HG02885 (cell line): ENCODE measurements at regions not wholly inside any gene's neighbourhood (a gene's known extent, or its start where the extent isn't known, plus 50 kb on each side); places are given as distances from the start of the nearest gene placed in this dataset.
"Not testable (repeated sequence)": the region's sequence is repeated elsewhere in the genome, so short reads cannot be mapped to it uniquely, and the experiment has no call there.

Experiments
- ATAC-seq: cut with Tn5 transposase; IDR thresholded peaks from one replicate; pipeline ENCODE4 v1.9.1; 2021; ENCODE audit warnings: mild to moderate bottlenecking; ENCODE audit not compliant: unreplicated experiment, poor library complexity

DNA sequence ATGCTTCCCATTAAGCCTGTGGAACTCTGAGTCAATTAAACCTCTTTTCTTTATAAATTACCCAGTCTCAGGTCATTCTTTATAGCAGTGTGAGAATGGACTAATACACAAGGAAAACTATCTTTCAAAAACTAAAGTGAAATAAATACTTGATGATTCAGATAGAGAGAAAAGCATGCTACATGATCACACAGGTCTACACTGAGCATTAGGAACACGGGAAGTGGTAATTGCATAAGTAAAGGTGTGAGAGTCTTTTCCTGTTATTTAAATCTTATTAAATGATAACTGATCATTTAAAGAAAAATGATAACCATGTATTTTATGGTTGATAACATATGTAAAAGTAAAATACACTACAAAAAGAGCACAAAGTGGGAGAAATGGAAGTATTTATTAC is 812.0 kb upstream of the RAB6C start:
- ATAC-seq = no peak

DNA sequence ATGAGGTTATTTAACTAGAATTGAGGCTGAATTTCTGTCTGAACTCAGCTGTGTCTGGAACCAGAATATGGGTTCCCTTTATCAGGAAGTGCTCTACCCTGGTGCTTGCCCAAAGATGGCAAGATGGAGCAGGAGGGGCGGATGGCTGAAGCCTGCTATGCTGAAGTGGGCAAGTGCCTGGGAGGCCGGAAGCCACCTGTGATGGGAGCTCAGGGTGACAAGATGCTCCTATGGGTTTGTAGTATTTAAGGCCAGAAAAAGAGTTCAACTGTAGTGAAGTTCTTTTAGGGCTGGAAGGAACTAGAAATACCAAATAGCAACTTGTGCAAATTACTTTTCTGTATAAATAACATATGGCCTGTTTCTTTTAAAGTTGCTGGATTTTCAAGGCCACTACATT is 808.9 kb upstream of the RAB6C start:
- ATAC-seq = no peak

DNA sequence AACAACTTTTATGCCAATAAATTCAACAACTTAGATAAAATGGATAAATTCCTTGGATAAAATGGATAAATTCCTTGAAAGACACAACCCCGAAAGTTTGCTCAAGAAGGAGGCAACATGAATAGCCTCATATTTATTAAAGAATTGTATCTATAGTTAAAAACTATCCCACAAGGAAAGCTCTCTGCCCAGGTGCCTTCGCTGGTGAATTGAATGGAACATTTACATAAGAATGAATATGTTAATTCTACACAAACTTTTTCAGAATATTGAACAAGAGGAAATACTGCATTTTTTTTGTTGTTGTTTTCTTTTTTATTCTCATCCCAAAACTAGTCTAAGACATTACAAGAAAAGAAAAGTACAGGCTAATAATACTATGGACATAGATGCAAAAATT is 805.3 kb upstream of the RAB6C start:
- ATAC-seq = no peak

DNA sequence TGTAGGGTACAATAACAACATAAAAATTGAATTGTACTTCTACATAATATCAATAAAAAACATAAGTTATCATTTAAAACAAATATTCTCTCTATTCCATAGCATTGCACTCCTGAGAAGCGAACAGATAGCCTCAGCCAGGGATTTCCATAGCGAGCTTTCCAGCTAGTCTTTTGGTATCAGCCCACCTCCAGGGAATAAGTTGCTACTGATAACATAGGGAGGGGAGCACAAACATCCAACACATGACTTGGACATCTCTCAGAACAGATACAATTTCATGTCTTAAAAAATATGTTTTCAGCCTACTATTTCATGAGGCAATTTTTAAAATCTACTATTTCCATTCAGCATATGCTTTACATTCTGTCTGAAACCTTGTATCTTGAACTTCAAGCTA is 804.4 kb upstream of the RAB6C start:
- no peak for ATAC-seq

DNA sequence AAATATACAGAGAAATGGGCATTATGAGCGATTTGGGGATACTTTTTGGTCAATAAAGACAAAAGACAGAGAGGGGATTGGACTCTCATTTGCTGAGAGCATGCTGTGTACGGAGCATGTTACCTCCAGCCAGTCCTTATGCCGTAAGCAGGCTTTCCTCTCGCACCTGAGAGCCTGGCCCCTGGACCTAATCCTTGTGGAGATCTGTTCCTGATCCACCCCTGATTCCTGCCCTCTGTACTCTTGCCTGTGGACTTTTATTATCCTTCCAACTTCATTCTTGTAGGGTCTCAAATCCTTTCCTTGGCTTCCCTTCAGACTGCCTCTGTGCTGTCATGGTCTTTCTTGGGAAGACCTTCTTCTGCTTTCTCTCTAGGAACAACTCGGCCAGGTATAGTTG is 803.1 kb upstream of the RAB6C start:
- ATAC-seq = no peak

DNA sequence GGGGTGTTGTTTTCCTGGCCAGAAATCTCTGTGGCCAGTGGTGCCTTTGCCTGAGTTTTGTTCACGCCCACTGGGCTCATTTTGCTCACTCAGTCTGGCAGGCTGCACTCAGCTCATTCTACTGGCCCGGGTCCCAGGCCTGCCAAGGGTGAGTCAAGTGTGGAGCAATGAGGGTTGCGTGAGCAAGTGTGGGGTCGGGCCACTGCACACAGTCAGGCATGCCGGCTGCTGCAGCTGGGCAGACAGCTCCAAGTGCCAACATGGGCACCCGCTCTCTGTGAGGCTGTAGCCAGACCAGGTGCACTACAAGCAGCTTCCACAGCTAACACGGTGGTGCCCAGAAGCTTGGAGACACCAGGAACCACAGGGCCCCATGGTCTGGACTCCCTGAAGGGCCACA is 801.1 kb upstream of the RAB6C start:
- no peak for ATAC-seq

DNA sequence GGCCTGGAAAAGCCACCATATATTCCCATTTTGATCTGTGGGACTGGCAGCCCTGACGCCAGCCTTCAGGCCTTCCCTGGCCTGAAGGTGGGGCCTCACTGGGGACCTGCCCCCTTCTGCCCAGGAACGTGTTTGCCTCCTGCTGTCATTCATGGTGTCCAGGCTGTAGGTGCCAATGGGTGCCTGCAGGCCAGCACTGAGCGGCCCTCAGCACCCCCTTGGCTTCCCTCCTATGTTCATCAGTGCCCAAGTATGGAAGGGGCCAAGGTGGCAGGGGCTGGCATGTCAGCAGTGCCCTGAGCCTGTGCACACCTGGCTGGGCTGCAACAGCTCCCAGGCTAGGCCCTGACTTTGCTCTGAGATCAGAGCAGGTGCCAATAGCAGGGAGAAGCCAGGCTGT is 800.3 kb upstream of the RAB6C start:
- ATAC-seq = no peak

DNA sequence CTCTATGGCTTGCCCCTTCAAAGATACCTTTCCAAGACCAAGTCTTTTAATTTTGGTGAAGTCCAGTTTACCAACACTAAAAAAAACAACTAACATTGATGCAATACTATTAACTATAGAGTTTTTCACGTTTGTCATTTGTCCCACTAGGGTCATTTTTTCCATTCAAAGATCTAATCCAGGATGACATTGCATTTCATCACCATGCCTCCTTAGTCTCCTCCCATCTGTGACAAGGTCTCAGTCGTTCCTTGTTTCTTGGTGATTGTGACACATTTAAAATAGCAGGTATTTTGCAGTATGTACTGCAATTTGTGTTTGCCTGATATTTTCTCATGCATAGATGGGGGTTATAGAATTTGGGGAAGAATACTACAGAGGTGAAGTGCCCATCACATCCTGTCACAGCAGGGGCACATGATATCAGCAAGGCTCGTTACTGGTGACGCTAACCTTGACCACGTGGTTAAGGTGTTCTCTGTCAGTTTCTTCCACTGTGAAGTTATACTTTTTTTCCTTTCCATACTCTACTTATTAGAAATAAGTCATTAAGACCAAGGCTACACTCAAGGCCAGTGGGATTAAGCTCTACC is 799.2 kb upstream of the RAB6C start:
- no peak for ATAC-seq

DNA sequence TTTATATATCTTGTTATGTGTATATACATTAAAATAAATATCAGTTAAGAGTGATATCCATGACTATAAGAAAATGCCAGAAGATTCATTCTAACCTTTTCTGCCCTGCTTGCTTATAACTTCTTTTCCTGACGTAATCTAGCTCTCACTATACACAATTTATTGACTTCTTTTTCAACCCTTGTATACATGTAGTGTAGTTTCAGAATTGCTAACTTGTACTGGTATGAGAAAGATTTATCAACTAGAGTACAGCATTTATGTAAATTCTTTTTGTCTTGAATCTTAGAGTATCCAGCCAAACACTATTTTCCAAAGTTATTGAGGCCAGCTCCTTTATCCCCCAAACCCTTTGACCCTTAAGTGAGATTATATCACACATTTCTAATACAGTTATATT is 798.0 kb upstream of the RAB6C start:
- ATAC-seq = no peak

DNA sequence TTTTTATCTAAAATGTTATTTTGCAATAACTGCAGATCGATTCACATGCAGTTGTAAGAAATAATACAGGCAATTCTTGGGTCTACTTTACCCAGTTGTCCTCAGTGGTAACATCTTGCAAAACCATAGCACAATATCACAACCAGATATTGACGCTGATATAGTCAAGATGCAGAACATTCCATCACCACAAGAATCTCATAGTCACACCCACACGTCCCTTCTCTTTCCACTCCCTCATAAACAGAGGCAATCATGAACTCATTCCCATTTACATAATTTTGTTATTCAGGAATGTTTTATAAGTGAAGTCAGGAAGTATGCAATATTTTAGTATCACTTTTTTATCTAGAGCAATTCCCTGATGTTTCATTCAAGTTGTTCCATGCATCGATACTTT is 797.5 kb upstream of the RAB6C start:
- no peak for ATAC-seq

DNA sequence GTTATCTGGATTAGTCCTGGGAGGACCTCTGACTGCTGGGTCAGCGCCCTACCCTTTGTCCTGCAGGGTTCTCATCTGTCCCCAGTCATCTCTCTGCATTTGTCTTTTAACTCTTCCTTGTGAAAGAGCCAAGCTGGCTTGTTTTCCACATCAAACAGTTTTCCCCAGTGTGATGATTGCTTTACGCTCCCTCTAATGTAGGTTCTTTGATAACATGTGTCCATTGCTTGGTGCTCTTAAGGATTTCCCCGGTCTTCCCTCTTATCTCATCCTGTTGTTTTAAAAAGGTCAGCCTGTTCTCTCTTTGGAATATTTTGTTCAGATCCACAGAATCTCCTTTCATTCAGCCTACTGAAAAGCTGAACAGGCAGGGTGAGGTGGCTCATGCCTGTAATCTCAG is 792.1 kb upstream of the RAB6C start:
- ATAC-seq = no peak

DNA sequence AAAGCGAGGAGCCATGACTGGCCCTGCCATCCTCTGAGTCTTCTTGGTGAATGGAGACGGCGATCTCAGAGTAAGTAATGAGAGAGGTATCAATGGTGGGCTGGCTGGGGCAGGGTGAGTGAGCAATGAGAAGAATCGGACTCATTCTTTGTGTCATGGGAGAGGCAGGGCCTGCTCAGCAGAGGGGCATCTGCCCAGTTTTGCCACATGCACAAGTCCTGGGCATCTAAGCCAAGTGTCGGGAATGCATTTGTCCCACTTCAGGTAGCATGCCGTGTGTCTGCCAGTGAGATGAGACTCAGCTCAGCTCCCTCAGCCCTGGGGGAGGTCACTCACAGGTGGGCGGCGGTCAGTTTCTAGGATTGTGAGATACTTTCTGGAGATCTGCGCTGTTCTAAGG is 791.0 kb upstream of the RAB6C start:
- no peak for ATAC-seq

DNA sequence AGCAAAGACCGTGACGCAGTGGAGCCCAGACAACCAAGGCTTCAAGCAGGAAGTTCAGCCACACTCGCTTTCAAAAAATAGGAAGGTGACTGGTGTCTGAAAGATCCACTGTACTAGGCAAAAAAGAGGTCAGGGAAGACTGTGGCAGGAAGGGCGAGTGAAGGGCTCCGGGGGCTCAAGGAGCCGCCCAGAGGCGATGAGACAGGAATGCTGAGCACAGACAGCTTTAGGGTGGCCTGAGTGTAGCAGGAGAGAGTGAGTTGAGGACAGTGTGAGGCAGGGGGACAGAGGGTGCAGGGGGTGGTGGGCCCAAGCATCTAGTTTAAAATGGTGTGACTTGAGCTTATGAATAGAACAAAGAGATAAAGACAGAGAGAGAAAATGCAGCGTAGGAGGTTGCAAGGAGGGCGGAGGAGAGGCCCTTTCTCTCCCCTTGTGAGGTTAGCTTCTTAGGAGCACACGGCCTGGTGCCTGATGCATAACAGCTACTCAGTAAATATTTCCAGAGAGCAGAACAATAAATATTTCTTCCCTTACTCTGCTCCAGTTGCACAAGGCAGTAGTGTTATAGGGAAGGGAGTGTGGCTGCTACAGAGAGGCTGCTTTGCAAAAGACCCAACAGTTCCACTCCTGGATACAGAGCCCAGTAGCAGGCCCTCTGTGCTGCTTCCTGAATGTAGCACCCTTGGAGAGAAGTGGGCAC is 789.7 kb upstream of the RAB6C start:
- ATAC-seq = no peak

DNA sequence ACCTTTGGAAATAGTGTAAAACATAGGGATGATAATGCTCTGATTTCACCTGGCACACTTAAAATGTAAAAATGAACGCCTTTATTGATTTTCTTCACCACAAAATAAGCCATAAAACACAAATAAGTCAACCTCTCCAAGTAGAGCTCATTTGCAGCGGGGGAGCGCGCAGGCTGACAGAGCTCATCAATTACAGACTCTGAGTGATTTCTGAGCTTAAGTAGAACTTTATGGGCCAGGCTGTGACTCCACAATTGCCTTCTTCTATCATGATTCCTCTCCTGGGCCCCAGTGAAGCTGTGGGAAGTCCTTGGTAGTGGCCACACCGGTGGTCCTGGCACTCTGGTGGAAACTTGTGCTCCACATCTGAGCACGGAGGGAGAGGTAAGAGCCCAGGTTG is 789.0 kb upstream of the RAB6C start:
- ATAC-seq = no peak

DNA sequence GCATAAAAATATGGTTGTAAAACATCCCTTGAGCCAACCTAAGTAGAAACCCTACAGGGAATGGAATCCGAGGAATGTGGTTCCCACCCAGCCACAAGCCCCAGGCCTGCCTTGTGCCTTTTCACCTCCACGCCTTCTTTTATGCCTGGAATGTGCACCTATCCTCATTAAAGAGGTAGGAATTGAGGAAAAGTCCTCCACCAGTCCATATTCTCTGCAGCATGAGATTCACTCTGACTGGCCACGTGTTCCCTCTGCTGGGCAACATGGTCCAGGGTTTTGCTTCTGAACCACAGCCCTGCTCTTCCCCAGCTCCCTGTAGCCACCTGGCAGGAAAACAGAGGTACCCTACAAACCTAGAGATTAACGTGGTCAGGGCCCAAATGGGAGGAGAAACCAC is 787.9 kb upstream of the RAB6C start:
- ATAC-seq = no peak

DNA sequence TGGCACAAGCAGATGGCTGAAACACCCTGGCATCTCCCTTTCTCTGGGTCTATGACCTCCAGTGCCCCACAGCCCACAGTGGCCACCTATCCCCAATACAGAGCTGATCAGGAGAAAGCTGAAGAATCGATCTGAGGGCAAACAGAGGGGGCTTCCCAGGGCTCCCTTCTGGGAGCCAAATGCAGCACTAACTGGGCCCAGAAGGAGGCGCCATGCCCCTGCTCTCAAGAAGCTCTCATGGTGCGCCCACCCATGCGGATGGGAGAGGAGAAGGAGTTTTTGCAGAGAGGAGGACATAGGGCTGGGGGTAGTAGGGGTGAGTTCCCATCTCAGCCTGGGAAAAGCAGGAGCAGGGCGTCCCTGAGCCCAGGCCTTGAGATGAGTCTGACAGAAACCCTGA is 787.3 kb upstream of the RAB6C start:
- no peak for ATAC-seq

DNA sequence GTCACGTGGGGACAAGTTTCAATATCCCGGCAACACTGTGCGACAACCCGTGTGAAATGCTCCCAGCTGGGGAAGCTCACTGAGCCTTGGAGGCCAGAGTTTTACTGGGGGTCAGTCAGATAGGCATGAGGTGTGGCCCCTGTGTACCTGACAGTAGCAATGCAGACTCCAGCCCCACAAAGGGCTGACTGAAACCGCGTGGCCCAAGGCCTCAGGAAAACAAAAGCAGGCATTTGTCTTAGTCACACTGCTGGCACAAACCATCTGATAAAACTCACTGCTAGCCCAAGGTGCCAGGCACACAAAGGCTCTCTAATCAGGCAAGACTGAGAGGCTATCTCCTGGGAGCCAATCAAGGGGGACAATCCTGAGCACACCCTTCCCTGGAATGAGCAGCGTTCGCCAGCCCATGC is 786.6 kb upstream of the RAB6C start:
- no peak for ATAC-seq

DNA sequence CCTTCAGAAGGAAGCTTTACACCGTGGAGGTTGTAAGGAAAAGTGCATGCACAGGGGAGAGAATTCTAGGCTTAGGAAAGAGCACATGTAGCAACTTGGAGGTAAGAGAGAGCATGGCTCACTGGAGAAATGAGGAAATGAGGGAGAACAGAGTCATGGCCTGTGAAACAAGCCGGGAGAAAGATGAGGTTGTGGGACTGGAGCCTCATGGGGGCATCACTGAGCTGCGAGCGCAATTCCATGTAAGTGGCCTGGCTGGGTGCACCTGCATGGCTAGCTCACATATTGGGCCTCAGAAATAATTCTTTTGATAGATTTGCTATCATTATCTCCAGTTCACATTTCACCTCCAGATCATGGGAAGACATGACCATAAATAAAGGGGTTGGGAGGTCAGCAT is 785.5 kb upstream of the RAB6C start:
- ATAC-seq = no peak

DNA sequence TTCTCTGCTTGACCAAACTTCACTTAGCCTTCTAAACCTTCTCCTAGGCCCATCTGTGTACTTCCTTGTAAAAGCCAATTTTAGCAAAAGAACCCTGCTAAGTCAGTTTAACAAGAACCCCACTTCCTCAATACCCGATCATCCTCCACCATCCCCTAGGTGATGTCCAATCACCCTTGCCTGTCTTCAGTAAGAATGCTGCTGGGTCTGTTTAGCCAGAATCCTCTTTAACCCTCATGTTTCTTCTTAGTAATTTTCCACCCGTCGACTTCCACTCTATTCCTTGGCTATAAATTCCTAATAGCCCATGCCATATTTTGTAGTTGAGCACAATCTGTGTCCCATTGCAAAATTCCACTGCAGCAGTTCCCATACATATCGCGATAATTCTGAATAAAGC is 780.0 kb upstream of the RAB6C start:
- no peak for ATAC-seq

DNA sequence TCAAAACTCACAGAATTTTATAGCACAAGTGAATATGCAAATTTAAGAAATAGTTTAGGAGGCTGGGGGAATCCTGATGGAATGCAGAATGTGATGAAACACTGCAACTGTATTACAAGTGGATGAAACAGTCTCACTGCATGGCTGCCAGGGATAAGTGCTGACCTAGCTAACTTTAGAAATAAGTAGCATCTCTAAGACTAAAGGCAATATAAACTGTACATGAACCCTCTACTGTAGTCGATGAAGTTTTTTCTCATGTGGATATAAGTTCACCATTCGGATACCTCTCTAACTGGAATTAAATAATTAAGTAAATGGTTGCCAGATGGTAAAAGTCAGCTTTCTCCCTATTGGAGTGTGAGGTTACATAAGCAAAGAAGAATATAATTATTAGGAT is 777.8 kb upstream of the RAB6C start:
- ATAC-seq = no peak

DNA sequence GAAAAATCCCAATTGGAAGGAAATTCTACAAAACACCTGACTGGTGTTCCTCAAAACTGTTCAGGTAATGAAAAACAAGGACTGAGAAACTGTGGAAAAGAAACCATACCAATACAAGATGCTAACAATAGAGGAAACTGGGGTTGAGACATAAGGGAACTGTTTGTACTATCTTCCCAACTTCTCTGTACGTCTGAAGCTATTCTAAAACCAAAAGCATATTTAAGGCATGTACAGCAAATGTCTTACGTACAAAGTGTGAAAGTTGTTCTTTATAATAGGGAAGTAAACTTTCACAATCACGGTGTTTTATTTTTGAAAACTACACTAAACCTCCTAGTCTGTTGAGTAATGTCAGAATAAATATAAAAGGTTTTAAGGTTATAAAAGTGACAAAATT is 776.1 kb upstream of the RAB6C start:
- ATAC-seq = no peak

DNA sequence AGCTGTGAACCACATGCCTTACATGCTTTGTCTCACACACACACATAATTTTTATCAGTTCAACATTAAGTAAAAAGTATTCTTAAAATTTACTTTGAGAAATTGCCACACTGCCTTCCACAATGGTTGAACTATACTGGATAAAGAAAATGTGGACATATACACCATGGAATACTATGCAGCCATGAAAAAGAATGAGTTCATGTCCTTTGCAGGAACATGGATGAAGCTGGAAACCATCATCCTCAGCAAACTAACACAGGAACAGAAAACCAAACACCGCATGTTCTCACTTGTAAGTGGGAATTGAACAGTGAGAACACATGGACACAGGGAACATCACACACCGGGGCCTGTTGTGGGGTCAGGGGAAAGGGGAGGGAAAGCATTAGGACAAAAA is 774.9 kb upstream of the RAB6C start:
- ATAC-seq = not testable (repeated sequence)

DNA sequence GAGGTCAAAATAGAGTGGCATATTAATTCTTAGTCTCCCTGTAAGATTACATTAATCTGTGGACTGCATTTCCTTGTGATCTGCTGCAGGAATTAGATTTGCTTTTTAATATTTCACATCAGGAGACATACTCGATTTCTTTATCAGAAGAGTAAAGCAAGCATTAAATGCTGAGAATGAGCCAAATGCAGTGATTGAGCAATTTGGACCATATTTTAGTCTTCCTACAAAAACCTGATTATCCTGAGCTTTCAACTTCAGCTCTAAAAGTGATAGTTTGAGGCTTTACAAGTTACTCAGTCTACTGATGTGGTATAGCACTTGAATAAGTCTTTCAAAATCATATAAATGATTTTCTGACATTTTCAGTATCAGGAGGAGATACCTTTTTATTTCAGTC is 774.3 kb upstream of the RAB6C start:
- no peak for ATAC-seq
